Right lobe of liver (tissue), 6 donors: ENCODE measurements at regions not wholly inside any gene's neighbourhood (a gene's known extent, or its start where the extent isn't known, plus 50 kb on each side); places are given as distances from the start of the nearest gene placed in this dataset.

Source experiments
- ATAC-seq, 4 donors: fragments of 200-7000 bp; cut with Tn5 transposase; one replicate each; pipeline ENCODE4 v1.9.1; 2020; ENCODE audit warnings: mild to moderate bottlenecking in 4 of 4, moderate library complexity in 4 of 4
- DNase-seq, 3 donors: peaks; one replicate each; pipeline ENCODE4 v3.0.0-alpha.2; 2020
- H3K27ac ChIP-seq, 3 donors: fragments of 200-600 bp; one replicate each; pipeline ENCODE4 v1.8.0; 2022
- H3K27me3 ChIP-seq, 2 donors: fragments of 200-600 bp; one replicate each; pipeline ENCODE4 v1.8.0; 2022
- H3K36me3 ChIP-seq, 4 donors: fragments of 200-600 bp; sonication (generic) in 1 of 4; one replicate each; pipeline versions ENCODE4 v1.5.1 to v1.8.0; 2017 to 2022; ENCODE audit warnings: control low read depth in 1 of 4
- H3K4me1 ChIP-seq, 4 donors: fragments of 200-600 bp; sonication (generic) in 1 of 4; one replicate each; pipeline versions ENCODE4 v1.5.1 to v1.8.0; 2017 to 2022; ENCODE audit warnings: control low read depth in 1 of 4
- H3K4me3 ChIP-seq, 3 donors: fragments of 200-600 bp; one replicate each; pipeline ENCODE4 v1.8.0; 2022
- H3K9me3 ChIP-seq, 4 donors: fragments of 200-600 bp; sonication (generic) in 1 of 4; one replicate each; pipeline versions ENCODE4 v1.5.1 to v1.8.0; 2017 to 2022; ENCODE audit warnings: control low read depth in 1 of 4
- POLR2A ChIP-seq: fragments of 450-650 bp; IDR thresholded peaks from one replicate; pipeline ENCODE4 v1.6.1; 2017; ENCODE audit warnings: antibody characterized with exemption, mild to moderate bottlenecking
- WGBS: methylation state at CpG from one replicate; pipeline ENCODE4 v1.1.6; 2018; ENCODE audit warnings: low coverage, low lambda C conversion rate; ENCODE audit not compliant: insufficient coverage; ENCODE audit errors: missing lambda C conversion rate; 5-methylcytosine and 5-hydroxymethylcytosine counted together
- intact Hi-C, 2 donors: fragments of 100-400 bp; cut with DNase I; formaldehyde crosslinking; loops; one replicate each; pipeline versions ENCODE4 v1.11.2 to v1.14.1; 2022
- TF ChIP-seq, protein P1 (sequence below), 4 donors: fragments of 200-600 bp in 3 of 4; fragments of 450-650 bp in 1 of 4; IDR thresholded peaks; one replicate each; pipeline versions ENCODE4 v1.5.1 to v1.8.0; 2016 to 2022; ENCODE audit warnings: antibody characterized with exemption in 4 of 4, mild to moderate bottlenecking in 2 of 4
- donor health status: DM: no; HTN: yes; CAD: no.
- donor health status: DM: no; HTN: no; CAD: no.
- donor health status: DM: no; HTN: no; CAD: no.
- donor health status: DM: no; HTN: yes; CAD: no.
- donor health status: DM: no; HTN: yes; CAD: no.

GRCh38 chr11:41826085-41826484 lies 366.6 kb upstream of the LRRC4C start:
- no peak for DNase-seq
- no peaks in the 10 kb centered on the region for H3K36me3 ChIP-seq
- no peak for TF ChIP-seq POLR2A
- TF ChIP-seq, protein P1, sequence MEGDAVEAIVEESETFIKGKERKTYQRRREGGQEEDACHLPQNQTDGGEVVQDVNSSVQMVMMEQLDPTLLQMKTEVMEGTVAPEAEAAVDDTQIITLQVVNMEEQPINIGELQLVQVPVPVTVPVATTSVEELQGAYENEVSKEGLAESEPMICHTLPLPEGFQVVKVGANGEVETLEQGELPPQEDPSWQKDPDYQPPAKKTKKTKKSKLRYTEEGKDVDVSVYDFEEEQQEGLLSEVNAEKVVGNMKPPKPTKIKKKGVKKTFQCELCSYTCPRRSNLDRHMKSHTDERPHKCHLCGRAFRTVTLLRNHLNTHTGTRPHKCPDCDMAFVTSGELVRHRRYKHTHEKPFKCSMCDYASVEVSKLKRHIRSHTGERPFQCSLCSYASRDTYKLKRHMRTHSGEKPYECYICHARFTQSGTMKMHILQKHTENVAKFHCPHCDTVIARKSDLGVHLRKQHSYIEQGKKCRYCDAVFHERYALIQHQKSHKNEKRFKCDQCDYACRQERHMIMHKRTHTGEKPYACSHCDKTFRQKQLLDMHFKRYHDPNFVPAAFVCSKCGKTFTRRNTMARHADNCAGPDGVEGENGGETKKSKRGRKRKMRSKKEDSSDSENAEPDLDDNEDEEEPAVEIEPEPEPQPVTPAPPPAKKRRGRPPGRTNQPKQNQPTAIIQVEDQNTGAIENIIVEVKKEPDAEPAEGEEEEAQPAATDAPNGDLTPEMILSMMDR (IDR thresholded peaks at IDR 0.05): no peak
- no peaks in the 10 kb centered on the region for H3K9me3 ChIP-seq
- ATAC-seq: no peak
- no peaks in the 10 kb centered on the region for H3K27me3 ChIP-seq
- H3K4me1 ChIP-seq: no peaks in the 10 kb centered on the region
- 58% methylated on average over 5 of the region's 6 CpGs for WGBS
- intact Hi-C loops: no loop called here
- H3K4me3 ChIP-seq: no peak overlapping the region
- no peak overlapping the region for H3K27ac ChIP-seq

DNA sequence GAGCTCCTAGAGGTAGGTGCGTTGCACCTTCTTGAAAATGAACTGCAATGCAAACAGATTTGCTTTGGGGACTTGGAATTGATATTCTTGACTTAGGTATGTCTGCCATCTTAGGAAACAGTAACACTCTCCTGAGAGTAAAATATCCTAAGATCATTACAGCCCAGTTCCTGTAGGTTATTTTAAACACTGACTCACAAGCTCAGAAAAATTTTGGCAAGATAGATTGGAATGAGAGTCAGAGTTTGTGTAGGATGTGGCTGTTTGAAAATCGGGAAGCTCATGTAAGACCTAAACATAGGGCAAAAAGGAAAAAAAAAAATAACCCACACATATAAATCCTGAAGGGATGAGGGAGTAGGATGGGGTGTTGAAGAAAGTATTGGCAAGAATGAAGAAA lies 377.0 kb upstream of the LRRC4C start:
- intact Hi-C loops: no loop called here
- no peaks in the 10 kb centered on the region for H3K9me3 ChIP-seq
- no peak overlapping the region for H3K4me3 ChIP-seq
- ATAC-seq (no peak), DNase-seq (no peak)
- H3K36me3 ChIP-seq: no peaks in the 10 kb centered on the region
- H3K27ac ChIP-seq: no peak overlapping the region
- H3K4me1 ChIP-seq: no peaks in the 10 kb centered on the region
- WGBS: 53% methylated on average over 2 of the region's 2 CpGs
- TF ChIP-seq, protein P1 (IDR thresholded peaks at IDR 0.05): no peak
- TF ChIP-seq POLR2A: no peak
- no peaks in the 10 kb centered on the region for H3K27me3 ChIP-seq

GRCh38 chr11:41842673-41843072 lies 383.2 kb upstream of the LRRC4C start:
- DNase-seq (no peak), ATAC-seq (no peak)
- H3K4me3 ChIP-seq: no peak overlapping the region
- no peaks in the 10 kb centered on the region for H3K36me3 ChIP-seq
- no peak overlapping the region for H3K27ac ChIP-seq
- no peaks in the 10 kb centered on the region for H3K4me1 ChIP-seq
- H3K27me3 ChIP-seq: no peaks in the 10 kb centered on the region
- TF ChIP-seq, protein P1 (IDR thresholded peaks at IDR 0.05): no peak
- no peak for TF ChIP-seq POLR2A
- WGBS: 69% methylated on average over 5 of the region's 8 CpGs
- H3K9me3 ChIP-seq: no peaks in the 10 kb centered on the region
- intact Hi-C loops: no loop called here

- H3K4me1 ChIP-seq: no peaks in the 10 kb centered on the region
- intact Hi-C loops: no loop called here
- H3K4me3 ChIP-seq: no peak overlapping the region
- no peaks in the 10 kb centered on the region for H3K9me3 ChIP-seq
- no peaks in the 10 kb centered on the region for H3K27me3 ChIP-seq
- ATAC-seq (no peak), DNase-seq (no peak)
- WGBS: 34% methylated on average over 2 of the region's 3 CpGs
- H3K36me3 ChIP-seq: no peaks in the 10 kb centered on the region
- no peak for TF ChIP-seq POLR2A
- TF ChIP-seq, protein P1 (IDR thresholded peaks at IDR 0.05): no peak
- H3K27ac ChIP-seq: no peak overlapping the region
These were observed 385.6 kb upstream of the LRRC4C start for GRCh38 chr11:41845066-41845465.

- 39% methylated on average over 3 of the region's 3 CpGs for WGBS
- intact Hi-C loops: no loop called here
- Histone ChIP-seq H3K36me3 (no peaks in the 10 kb centered on the region), H3K4me1 (no peaks in the 10 kb centered on the region), H3K27me3 (no peaks in the 10 kb centered on the region), H3K4me3 (no peak overlapping the region), H3K27ac (no peak overlapping the region), H3K9me3 (no peaks in the 10 kb centered on the region)
- TF ChIP-seq POLR2A: no peak
- TF ChIP-seq, protein P1 (IDR thresholded peaks at IDR 0.05): no peak
- ATAC-seq (no peak), DNase-seq (no peak)
These were observed 388.9 kb upstream of the LRRC4C start for GRCh38 chr11:41848349-41848748.
